NCI-H510A (cell line): ENCODE measurements at regions not wholly inside any gene's neighbourhood (a gene's known extent, or its start where the extent isn't known, plus 50 kb on each side); places are given as distances from the start of the nearest gene placed in this dataset.
"Not testable (repeated sequence)": the region's sequence is repeated elsewhere in the genome, so short reads cannot be mapped to it uniquely, and the experiment has no call there.

Experiments used
- DNase-seq: peaks from one replicate; lab custom pipeline; 2025; lab: John Stamatoyannopoulos, UW

DNA sequence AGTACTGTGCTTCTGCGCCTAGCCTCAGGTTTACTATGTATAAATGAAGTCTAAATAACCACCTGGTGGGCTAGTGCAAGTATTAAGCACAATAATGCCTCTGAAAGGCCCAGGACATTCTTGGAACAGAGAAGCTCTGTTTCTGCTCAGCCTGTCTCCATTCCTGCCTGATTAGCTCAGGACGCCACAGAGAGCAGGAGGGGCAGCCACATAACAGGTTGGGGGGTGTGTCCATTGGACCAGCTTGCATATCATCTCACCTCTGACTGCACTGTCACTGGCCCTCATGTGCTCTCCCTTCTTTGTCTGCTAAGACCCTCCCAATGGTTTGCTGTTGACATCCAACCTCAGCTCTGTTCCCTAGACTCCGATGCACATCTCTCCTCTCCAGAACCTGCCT is 52.8 kb upstream of the IKZF1 start:
- no peak for DNase-seq

DNA sequence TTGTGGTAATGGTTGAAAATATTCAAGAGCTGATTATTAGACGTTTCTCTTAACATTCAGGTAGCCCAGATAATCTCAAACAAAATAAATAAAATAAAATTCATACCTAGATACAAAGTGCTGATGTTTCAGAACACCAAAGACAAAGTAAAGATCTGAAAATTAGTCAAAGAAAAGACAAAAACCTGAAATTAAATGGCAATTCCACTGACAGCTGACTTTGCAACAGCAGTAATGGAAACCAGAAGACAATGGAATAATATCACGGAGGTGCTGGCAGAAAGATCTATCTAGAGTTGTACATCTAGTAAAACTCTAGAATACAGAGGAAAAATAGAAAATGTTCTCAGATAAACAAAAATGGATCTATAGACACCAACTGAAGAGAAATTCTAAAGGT is 58.0 kb upstream of the IKZF1 start:
- no peak for DNase-seq

- DNase-seq, result not testable (repeated sequence)
These were observed 62.4 kb upstream of the IKZF1 start for GRCh38 chr7:50242111-50242510.

GRCh38 chr7:50240699-50241098 is 63.8 kb upstream of the IKZF1 start:
- not testable (repeated sequence) for DNase-seq

DNA sequence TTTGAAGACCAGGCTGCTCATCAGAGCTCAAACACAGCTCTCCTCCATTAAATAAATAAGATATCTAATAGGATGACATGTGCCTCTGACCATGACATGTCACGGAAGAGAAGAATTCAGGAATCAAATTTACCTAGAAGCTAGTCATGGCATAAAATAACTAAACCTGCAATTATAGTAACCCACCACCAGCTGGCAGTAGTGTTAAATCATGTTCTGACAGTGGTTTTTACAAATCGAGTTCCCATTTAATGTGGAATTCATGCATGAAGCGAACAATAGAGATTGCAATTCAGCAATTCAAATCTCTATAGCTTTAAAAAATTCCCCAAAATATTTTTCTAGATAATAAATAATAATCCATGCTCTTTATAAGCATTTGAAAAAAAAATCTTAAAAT is 74.6 kb upstream of the IKZF1 start:
- DNase-seq, result no peak

- DNase-seq, result no peak
These were observed 76.4 kb upstream of the IKZF1 start for GRCh38 chr7:50228148-50228547.

DNA sequence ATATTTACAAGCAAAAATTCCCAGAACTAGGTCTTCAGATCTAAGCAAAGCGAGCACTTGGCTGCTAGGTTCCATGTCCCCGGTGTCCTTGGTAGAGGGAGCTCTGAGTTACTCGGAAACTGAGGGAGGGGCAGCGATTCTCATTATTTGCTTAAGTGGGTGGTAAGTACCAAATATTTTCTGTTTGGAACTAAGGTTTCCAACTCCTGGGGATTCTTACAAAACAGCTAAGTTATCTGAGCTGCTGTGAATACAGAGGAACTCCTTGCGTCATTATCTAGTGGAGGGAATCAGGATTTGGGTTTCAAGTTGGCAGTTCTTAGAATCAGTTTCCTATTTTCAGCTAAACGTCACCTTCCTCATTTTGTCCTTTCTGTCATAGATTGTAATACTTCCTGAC is 76.8 kb upstream of the IKZF1 start:
- DNase-seq, result no peak

- no peak for DNase-seq
These were observed 77.8 kb upstream of the IKZF1 start for GRCh38 chr7:50226669-50227068.

DNA sequence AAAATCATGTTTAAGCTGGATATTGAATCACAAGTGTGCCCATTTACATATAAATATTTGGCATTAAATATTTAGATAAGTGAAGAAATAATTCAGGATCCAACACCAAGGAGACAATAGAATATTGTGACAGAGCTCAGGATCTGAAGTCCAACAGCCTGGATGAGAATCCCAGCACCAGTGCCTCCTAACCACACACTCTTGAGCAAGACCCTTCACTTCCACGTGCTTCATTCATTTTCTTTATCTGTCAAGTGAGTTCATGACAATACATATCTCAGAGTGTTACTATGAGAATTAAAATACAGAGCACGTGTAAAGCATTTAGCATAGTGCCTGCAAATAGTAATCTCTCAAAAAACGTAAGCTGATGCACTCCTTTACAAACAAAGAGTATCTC is 78.4 kb upstream of the IKZF1 start:
- no peak for DNase-seq

DNA sequence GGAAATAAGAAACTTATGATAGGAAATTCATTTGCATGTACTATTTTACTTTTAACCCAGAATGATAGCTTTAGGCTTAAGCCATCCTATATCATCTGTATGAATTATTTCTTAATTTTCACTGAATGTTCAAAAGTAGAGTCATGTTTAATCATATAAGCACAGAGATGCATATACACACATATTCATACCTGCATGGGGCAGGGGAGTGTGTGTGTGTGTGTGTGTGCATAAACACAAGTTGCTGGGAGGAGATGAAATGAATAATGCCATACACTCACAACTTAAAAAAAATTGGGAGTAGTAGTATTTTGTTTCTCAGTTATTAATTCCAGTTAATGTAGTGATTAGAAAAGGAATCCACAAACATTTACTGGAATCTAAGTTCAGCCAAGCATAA is 83.1 kb upstream of the IKZF1 start:
- no peak for DNase-seq

GRCh38 chr7:50221028-50221427 is 83.5 kb upstream of the IKZF1 start:
- no peak for DNase-seq

- DNase-seq, result no peak
These were observed 84.2 kb upstream of the IKZF1 start for GRCh38 chr7:50220273-50220672.

GRCh38 chr7:50217821-50218281 is 86.7 kb upstream of the IKZF1 start:
- no peak for DNase-seq

- DNase-seq, result no peak
These were observed 87.1 kb upstream of the IKZF1 start for GRCh38 chr7:50217401-50217800.

DNA sequence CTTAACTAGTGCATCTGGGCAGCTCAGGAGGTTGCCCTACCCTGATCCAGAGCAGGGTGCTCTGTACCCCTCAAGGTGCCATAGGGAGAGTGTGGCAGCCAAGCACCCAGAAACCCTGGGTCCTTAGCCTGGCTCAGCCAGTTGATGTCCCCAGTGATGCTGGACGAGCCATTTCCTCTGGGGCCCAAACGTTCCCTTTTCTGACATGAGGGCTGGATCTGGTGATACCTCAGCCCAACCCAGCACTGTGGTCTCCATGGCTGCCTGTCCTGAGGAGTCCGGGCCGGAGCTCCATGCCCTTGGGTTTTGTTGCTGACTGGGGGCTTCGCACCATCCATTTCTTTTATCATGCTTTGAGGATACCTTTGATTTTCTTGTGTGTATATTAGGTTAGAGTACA is 87.9 kb upstream of the IKZF1 start:
- no peak for DNase-seq

- DNase-seq, result no peak
These were observed 89.7 kb upstream of the IKZF1 start for GRCh38 chr7:50214771-50215170.

GRCh38 chr7:50214126-50214670 is 90.3 kb upstream of the IKZF1 start:
- no peak for DNase-seq

GRCh38 chr7:50213622-50214017 is 90.9 kb upstream of the IKZF1 start:
- no peak for DNase-seq

DNA sequence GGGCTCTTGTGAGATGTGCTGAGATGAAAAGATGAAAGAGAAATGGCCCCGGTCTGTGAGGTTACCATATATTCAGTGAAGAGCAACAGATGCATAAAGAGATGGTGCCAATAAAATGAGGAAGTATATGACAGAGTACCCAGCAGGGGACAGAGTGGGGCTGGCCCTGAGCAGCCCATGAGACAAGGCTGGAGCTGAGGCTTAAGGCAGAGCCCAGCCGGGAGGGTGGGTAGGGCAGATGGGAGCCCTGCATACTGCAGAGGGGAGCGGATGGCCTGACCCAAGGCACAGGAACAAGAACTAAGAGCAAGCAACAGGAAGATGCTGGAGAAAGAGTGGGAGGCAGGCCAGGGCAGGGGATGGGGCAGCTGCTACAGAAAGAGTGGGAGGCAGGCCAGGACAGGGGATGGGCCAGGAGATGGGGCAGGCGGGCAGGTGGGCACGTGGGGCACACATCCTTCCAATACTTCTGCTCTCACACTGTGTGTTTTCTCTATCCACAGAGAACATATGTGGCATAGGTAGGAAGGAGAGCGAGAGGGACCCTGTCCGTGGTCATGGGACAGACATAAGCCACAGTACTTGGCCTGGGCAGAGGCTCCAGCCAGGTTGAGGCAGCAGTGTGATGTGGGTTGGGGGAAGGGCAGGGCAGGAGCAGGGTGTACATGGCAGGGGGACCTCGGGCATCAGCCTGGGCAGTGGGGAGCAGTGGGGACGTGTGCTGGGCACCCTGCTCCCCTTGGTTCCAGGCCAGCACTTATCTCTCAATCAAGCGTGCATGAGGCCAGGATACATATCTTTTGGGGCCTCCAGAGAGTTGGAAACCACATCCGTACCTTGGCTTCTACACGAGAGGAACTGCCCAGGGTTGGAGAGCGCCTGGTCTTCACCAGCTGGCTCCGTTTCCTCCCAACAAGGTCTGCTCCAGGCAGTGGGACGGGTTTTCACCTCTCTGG is 91.6 kb upstream of the IKZF1 start:
- no peak for DNase-seq

GRCh38 chr7:50212016-50212325 is 92.5 kb upstream of the IKZF1 start:
- DNase-seq, result no peak

- DNase-seq, result no peak
These were observed 93.1 kb upstream of the IKZF1 start for GRCh38 chr7:50211130-50212015.

- DNase-seq, result no peak
These were observed 93.8 kb upstream of the IKZF1 start for GRCh38 chr7:50210706-50211115.
